Hepatic stellate cell (primary cell): ENCODE measurements at regions not wholly inside any gene's neighbourhood (a gene's known extent, or its start where the extent isn't known, plus 50 kb on each side); places are given as distances from the start of the nearest gene placed in this dataset.
"Not testable (repeated sequence)": the region's sequence is repeated elsewhere in the genome, so short reads cannot be mapped to it uniquely, and the experiment has no call there.

Experiments
- DNase-seq: peaks from one replicate; pipeline ENCODE4 v3.0.0; 2011; ENCODE audit warnings: low spot score

- DNase-seq = peak; percentile 72
Observed at GRCh38 chr9:88816141-88816540, 175.1 kb upstream of the S1PR3 start.

DNA sequence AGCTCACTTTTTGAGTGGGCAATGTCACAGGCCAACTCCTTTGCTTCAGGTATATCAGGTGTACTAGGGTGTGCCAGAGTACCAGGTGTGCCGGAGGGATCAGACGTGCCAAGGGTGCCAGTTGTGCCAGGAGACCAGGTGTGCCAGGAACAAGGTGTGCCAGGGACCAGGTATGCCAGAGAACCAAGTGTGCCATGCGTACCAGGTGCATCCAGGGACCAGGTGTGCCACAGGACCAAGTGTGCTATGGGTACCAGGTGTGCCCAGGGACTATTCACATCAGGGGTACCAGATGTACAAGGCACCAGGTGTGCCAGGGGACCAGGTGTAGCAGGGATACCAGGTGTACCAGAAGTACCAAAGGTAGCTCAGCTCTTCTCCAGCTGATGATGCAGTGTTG lies 174.7 kb upstream of the S1PR3 start:
- no peak for DNase-seq

DNA sequence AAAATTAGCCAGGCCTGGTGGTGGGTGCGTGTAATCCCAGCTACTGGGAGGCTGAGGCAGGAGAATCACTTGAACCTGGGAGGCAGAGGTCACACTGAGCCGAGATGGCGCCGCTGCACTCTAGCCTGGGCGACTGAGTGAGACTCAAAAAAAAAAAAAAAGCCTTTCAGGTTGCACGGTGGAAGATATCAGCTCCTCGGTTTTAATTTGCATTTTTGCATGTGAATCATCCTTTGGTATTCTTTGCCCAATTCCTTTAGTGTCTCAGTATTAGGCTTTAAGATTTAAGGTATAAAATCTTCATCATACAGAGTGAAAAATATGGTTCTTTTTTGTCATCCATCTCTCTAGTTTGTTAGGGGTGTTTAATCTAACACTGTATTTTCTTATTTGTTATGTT lies 173.6 kb upstream of the S1PR3 start:
- no peak for DNase-seq

GRCh38 chr9:88818495-88819201 lies 172.6 kb upstream of the S1PR3 start:
- DNase-seq = peak; percentile 42

DNA sequence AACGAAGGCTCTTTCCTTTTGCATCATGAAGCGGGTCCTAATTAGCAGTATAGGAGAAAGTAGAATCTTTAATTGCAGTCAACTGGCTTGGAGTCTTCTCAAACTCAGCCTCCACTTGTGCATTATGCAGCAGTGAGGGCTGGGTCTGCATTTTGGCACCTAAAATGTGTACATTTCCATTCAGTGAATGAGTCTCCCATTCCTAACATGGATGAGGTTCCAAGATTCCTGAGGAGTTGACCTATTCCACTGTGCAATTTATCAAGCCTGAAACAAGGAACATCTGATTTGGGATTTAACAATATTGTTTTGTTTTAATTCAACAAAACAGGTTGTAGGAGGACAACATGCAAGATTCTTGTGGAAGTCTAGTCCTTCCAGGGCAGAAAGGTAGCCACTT lies 171.8 kb upstream of the S1PR3 start:
- no peak for DNase-seq

GRCh38 chr9:88820055-88820454 lies 171.2 kb upstream of the S1PR3 start:
- DNase-seq = no peak

DNA sequence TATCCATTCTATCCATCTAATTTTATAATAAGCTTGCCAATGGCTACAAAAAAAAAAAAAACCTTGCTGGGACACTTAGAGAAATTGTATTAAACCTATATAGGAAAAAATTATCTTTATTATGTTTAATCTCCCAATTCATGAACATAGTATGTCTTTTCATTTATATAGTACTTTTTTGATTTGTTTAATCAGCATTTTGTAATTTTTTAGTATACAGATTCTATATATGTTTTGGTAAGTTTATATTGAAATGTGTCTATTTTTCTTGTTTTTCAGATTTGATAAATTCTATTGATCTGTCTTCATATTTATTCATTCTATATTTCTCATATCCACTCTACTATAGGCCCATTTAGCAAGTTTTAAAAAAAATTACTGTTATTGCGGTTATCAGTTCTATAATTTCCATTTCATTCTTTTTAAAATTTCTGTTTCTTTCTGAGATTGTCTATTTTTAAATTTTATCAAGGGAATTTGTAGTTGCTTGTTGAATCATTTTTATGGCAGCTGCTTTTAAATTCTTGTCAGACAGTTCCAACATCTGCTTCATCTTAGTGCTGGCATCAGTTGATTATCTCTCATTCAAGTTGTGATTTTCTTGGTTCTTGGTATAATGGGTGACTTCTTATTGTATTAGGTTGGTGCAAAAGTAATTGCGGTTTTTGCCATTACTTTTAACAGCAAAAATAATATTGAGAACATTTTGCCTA lies 170.1 kb upstream of the S1PR3 start:
- DNase-seq = no peak

- no peak for DNase-seq
Observed at GRCh38 chr9:88821746-88822106, 169.5 kb upstream of the S1PR3 start.

GRCh38 chr9:88824711-88825110 lies 166.6 kb upstream of the S1PR3 start:
- DNase-seq = no peak

DNA sequence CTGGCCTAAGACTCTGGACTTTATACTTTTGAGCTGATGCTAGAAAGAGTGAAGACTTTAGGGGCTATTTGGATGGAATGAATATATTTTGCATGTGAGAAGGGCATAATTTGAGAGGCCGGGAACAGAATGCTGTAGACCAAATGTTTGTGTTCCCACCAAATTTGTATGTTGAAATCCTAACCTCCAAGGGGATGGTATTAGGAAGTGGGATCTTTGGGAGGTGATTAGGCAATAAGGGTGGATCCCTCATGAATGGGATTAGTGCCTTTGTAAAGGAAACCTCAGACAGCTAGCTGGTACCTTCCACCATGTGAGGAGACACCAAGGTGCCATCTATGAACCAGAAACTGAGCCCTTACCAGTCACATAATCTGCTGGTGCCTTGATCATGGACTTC lies 165.1 kb upstream of the S1PR3 start:
- no peak for DNase-seq

DNA sequence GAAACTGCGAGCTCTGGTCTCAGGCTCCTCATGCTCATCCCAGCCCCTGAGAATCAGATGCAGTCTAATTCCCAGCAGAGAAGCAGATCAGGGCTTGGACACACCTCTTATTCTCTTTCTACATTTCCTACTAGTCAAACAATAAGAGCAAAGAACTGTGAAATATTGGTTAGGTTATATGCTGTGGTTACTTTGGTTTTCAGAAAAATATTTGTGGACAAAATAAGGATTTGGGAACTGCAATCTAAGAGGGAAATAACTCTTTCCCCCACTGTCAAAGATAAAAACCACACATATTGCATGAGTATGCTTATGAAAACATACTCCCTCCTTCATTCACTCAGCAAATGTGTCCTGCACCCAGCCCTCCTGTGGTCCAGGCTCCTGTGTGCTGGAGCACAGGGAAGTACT lies 164.5 kb upstream of the S1PR3 start:
- peak; percentile 41 for DNase-seq

- DNase-seq = no peak
Observed at GRCh38 chr9:88828018-88828417, 163.2 kb upstream of the S1PR3 start.

- no peak for DNase-seq
Observed at GRCh38 chr9:88828492-88828974, 162.7 kb upstream of the S1PR3 start.

- no peak for DNase-seq
Observed at GRCh38 chr9:88829276-88829675, 162.0 kb upstream of the S1PR3 start.

DNA sequence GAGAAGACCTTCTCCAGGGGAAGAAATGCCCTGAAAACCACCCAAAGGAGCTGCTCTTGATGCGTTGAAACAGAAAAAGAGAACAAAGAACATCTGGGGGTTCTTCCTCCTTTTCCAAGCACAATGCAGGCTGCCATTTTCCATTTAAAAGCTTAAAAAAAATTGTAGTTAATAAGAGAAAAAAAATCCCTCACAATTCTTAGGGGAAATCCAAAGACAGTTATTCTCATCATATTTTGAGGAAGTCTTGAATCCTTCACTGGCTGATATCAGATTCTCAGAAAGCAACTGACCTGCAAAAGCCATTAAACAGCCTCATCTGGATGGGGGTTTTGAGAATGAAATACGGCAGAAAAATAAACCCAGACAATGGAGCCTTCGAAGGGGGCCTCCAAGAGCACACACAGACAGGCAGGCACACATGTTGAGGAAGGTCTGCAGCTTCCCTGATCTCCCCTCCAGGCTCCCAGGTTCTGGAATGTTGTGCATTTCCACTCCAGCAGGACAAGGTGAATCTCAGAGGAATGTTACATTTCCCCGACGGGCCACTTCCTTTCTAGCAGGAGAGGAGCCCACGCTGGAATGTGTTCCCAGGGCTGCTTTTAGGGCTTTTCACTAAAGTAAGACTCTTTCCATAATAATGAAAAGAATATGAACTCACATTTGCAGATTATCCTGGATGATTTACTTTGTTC lies 159.4 kb upstream of the S1PR3 start:
- DNase-seq = no peak

DNA sequence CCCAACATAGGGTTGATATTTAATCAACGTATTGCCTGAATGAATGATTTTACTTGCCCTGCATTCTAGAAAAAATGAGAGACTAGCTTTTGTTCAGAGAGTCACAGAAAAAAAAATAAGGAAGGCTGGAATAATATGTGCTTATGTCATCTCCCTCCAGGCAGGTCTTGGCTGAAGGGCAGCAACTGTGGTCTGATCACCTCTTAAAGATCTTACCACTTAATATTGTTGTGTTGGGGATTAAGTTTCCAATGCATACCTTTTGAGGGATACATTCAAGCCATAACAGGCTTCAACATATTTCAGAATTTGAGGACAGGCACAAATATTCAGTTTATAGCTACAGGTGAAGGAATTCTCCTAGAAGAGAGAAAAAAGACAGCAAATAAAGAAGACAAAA lies 157.3 kb upstream of the S1PR3 start:
- DNase-seq = no peak

GRCh38 chr9:88835038-88835466 lies 156.2 kb upstream of the S1PR3 start:
- DNase-seq = no peak

- DNase-seq = no peak
Observed at GRCh38 chr9:88835772-88836171, 155.5 kb upstream of the S1PR3 start.

- DNase-seq = no peak
Observed at GRCh38 chr9:88837731-88838130, 153.5 kb upstream of the S1PR3 start.

DNA sequence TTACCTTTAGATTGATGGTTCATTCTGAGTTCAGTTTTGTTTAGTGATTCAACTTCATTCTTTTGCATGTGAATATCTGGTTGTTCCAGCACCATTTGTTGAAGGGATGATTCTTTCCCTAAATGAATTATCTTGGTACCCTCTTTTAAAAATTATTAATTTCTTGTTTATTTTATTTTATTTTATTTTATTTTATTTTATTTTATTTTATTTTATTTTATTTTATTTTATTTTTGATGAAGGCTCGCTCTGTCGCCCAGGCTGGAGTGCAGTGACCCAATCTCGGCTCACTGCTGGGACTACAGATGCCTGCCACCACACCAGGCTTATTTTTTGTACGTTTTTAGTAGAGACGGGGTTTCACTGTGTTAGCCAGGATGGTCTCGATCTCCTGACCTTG lies 141.4 kb upstream of the S1PR3 start:
- DNase-seq = not testable (repeated sequence)

DNA sequence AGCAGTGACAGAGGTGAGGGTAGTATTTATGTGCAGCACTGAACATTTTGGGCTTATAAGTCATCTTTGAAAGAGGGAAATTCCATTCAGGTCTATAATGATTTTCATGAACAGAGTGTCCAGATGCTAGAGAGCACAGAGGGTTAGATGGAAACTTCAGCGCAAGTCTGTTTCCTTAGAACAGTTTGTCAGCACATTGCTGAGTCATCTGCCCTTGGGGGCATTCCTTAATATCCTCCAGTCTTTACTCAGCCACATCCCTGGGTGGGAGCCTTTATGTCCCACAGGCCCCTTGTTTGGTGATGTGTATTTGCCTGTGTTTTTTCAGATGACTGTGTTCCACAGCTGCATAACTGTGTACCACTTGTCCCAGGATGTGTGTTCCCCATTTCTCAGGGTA lies 138.5 kb upstream of the S1PR3 start:
- DNase-seq = no peak

DNA sequence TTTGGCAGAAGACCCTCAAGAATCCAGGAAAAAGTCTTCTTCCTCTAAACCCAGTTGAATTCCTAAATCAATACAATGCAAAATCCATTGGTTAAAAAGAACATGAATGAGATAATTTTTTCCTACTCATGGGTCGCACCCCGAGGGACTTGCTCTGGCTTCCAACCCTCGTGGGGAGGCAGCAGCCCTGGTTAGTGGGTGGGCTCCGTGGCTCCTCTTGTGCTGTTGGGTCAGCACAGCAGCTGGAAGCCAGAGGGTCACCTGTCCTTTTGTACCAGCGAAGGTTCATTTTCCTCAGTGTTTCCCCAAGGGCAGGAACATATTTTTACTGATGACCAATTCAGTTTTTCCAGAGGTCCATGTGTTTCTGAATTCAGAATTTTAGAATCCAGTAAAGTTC lies 120.6 kb upstream of the S1PR3 start:
- no peak for DNase-seq

GRCh38 chr9:88871669-88872068 lies 119.6 kb upstream of the S1PR3 start:
- no peak for DNase-seq
